ENCODE measurements at regions not wholly inside any gene's neighbourhood (a gene's known extent, or its start where the extent isn't known, plus 50 kb on each side); places are given as distances from the start of the nearest gene placed in this dataset.

DNA sequence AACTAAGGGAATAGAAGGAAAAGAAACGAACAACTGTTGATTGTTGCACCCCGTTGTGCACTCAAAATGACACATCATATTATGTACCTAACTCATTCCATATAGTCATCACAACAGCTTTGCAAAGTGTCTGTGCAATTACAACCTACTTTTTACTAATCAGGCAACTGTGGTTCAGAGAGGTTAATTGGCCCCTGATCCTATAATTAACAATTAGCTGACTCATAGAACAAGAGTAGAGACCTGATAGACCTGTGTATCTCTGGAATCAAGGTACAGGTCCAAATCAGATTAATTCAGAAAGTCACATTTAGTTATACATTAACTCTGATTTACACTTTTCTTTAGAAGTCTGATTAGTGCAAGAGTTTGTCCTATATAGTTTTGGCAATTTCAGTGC is 122.5 kb upstream of the CDK13 start:
- no peaks in the 10 kb centered on the region for H3K9me3 ChIP-seq (replicated peaks; ENCODE audit: control insufficient read depth, insufficient read depth, low read length)
- H3K36me3 ChIP-seq (ENCODE audit: control insufficient read depth in 2 of 2, extremely low read depth in 1 of 2, insufficient read depth in 2 of 2, low read length in 2 of 2) = no peaks in the 10 kb centered on the region
- H2AFZ ChIP-seq (ENCODE audit: low read depth, low read length) = no peak overlapping the region
- H3K4me2 ChIP-seq (ENCODE audit: insufficient read depth, low read length) = no peak overlapping the region
- no peaks in the 10 kb centered on the region for H3K4me1 ChIP-seq (ENCODE audit: control insufficient read depth, extremely low read depth, insufficient read depth, low read length)
- no peaks in the 10 kb centered on the region for H4K20me1 ChIP-seq (replicated peaks; ENCODE audit: control insufficient read depth, extremely low read depth, insufficient read depth, low read length)
- BruUV-seq (replicated peaks) = no TSS peak
- intact Hi-C loops (cut with micrococcal nuclease) (no loop called here), dilution Hi-C loops (cut with MboI; ENCODE audit: extremely low pct_ligation_motif_present, low sequenced_read_pairs) (no loop called here)
- POLR2A ChIA-PET = no interaction called here
- no peaks in the 10 kb centered on the region for H3K9me1 ChIP-seq (replicated peaks; ENCODE audit: control insufficient read depth, extremely low read depth, insufficient read depth, low read length)
- no peak overlapping the region for H3K4me3 ChIP-seq (replicated peaks in 1 of 3; ENCODE audit: insufficient read depth in 1 of 3, low read depth in 1 of 3, low read length in 3 of 3)
- TF ChIP-seq EZH2 (IDR thresholded peaks at IDR 0.05; ENCODE audit: borderline replicate concordance, low read depth, low read length, severe bottlenecking) = no peak
- no peak for TF ChIP-seq JUN (IDR thresholded peaks at IDR 0.05; ENCODE audit: borderline replicate concordance, insufficient read depth, insufficient read length, low read depth)
- TF ChIP-seq, protein P1, sequence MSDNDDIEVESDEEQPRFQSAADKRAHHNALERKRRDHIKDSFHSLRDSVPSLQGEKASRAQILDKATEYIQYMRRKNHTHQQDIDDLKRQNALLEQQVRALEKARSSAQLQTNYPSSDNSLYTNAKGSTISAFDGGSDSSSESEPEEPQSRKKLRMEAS (IDR thresholded peaks at IDR 0.05; ENCODE audit: insufficient read depth, insufficient read length) = no peak
- TF ChIP-seq, protein P2, sequence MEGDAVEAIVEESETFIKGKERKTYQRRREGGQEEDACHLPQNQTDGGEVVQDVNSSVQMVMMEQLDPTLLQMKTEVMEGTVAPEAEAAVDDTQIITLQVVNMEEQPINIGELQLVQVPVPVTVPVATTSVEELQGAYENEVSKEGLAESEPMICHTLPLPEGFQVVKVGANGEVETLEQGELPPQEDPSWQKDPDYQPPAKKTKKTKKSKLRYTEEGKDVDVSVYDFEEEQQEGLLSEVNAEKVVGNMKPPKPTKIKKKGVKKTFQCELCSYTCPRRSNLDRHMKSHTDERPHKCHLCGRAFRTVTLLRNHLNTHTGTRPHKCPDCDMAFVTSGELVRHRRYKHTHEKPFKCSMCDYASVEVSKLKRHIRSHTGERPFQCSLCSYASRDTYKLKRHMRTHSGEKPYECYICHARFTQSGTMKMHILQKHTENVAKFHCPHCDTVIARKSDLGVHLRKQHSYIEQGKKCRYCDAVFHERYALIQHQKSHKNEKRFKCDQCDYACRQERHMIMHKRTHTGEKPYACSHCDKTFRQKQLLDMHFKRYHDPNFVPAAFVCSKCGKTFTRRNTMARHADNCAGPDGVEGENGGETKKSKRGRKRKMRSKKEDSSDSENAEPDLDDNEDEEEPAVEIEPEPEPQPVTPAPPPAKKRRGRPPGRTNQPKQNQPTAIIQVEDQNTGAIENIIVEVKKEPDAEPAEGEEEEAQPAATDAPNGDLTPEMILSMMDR (IDR thresholded peaks at IDR 0.05; ENCODE audit: extremely low read depth in 1 of 2, insufficient read depth in 1 of 2, low read depth in 1 of 2, low read length in 2 of 2) = no peak
- no peak for TF ChIP-seq GATA2 (IDR thresholded peaks at IDR 0.05; ENCODE audit: insufficient read depth, insufficient read length, low read depth, low read length)
- TF ChIP-seq FOS (IDR thresholded peaks at IDR 0.05; ENCODE audit: borderline replicate concordance, insufficient read depth, low read length) = no peak
- no peak overlapping the region for H3K9ac ChIP-seq (replicated peaks; ENCODE audit: extremely low read depth, insufficient read depth, low read length)
- peaks cover 16 to 45% of the 10 kb centered on the region in 2 experiments for H3K27me3 ChIP-seq (ENCODE audit: control insufficient read depth in 2 of 2, insufficient read depth in 2 of 2, low read length in 2 of 2)
- no peak overlapping the region for H3K27ac ChIP-seq (ENCODE audit: insufficient read depth, low read depth, low read length)
- DNase-seq (ENCODE audit: low read depth, low spot score) = no peak
- CTCF ChIA-PET = no interaction called here
- no peak for FAIRE-seq
- H3K79me2 ChIP-seq (ENCODE audit: control insufficient read depth, insufficient read depth, low read length) = no peaks in the 10 kb centered on the region

Data from endothelial cell of umbilical vein (primary cell).